GM12878 (cell line): ENCODE measurements at regions not wholly inside any gene's neighbourhood (a gene's known extent, or its start where the extent isn't known, plus 50 kb on each side); places are given as distances from the start of the nearest gene placed in this dataset.

Experiments
- ASH2L ChIP-seq: fragments of 300-600, 200-600 bp; sonication (generic); IDR thresholded peaks from 2 replicates; pipeline ENCODE4 v1.6.1; 2017; ENCODE audit warnings: low read depth, mild to moderate bottlenecking, borderline replicate concordance
- BACH1 ChIP-seq: fragments of 450-650 bp; IDR thresholded peaks from 2 replicates; pipeline ENCODE4 v1.6.1; 2017; ENCODE audit warnings: mild to moderate bottlenecking, borderline replicate concordance
- BHLHE40 ChIP-seq, 2 experiments: fragments of 450-650 bp in 1 of 2; IDR thresholded peaks; 2 replicates each; pipeline ENCODE4 v1.6.1; 2011 to 2017; ENCODE audit warnings: low read depth in 2 of 2, borderline replicate concordance in 1 of 2, improper control_type of control experiment in 1 of 2, low read length in 1 of 2, mild to moderate bottlenecking in 1 of 2
- E4F1 ChIP-seq: fragments of 450-650 bp; IDR thresholded peaks from 2 replicates; pipeline ENCODE4 v1.6.1; 2018; ENCODE audit warnings: borderline replicate concordance, mild to moderate bottlenecking; ENCODE audit not compliant: partially characterized antibody
- EED ChIP-seq: sonication (generic); IDR thresholded peaks from 2 replicates; pipeline ENCODE4 v1.6.1; 2016; ENCODE audit warnings: antibody characterized with exemption, low read depth
- EGR1 ChIP-seq, 2 experiments: IDR thresholded peaks; 1 replicate in 1 of 2; 2 replicates in 1 of 2; pipeline ENCODE4 v1.6.1; 2011 to 2012; ENCODE audit warnings: low read depth in 2 of 2, low read length in 2 of 2, borderline replicate concordance in 1 of 2, mild to moderate bottlenecking in 1 of 2, moderate library complexity in 1 of 2
- EZH2 ChIP-seq: IDR thresholded peaks from 2 replicates; pipeline ENCODE4 v1.6.1; 2012; ENCODE audit warnings: low read depth, mild to moderate bottlenecking, control low read depth, inconsistent platforms, low read length, borderline replicate concordance; ENCODE audit not compliant: control insufficient read depth
- GATAD2B ChIP-seq: fragments of 450-650 bp; conservative IDR thresholded peaks from 2 replicates; pipeline ENCODE4 v1.6.1; 2017; ENCODE audit warnings: low read depth, mild to moderate bottlenecking, moderate library complexity
- IRF4 ChIP-seq: IDR thresholded peaks from 2 replicates; pipeline ENCODE4 v1.6.1; 2011; ENCODE audit warnings: low read depth, low read length
- MXI1 ChIP-seq: fragments of 150-350 bp; IDR thresholded peaks from 2 replicates; pipeline ENCODE4 v1.6.1; 2011; ENCODE audit warnings: low read depth, mild to moderate bottlenecking, inconsistent platforms, low read length, improper control_type of control experiment
- NR2C1 ChIP-seq: fragments of 450-650 bp; IDR thresholded peaks from 2 replicates; pipeline ENCODE4 v1.6.1; 2017; ENCODE audit warnings: antibody characterized with exemption, mild to moderate bottlenecking, moderate library complexity
- NR2F1 ChIP-seq: fragments of 450-650 bp; conservative IDR thresholded peaks from 2 replicates; pipeline ENCODE4 v1.6.1; 2017; ENCODE audit warnings: mild to moderate bottlenecking
- PAX8 ChIP-seq: fragments of 450-650 bp; IDR thresholded peaks from 2 replicates; pipeline ENCODE4 v1.6.1; 2017; ENCODE audit warnings: mild to moderate bottlenecking, moderate library complexity
- POLR2AphosphoS2 ChIP-seq: IDR thresholded peaks from 2 replicates; pipeline ENCODE4 v1.6.1; 2011; ENCODE audit warnings: low read depth, mild to moderate bottlenecking, low read length, improper control_type of control experiment, moderate library complexity
- RELA ChIP-seq: fragments of 450-650 bp; IDR thresholded peaks from 2 replicates; pipeline ENCODE4 v1.8.0; 2014; ENCODE audit warnings: borderline replicate concordance; ENCODE audit not compliant: partially characterized antibody
- SMC3 ChIP-seq: IDR thresholded peaks from 2 replicates; pipeline ENCODE4 v1.6.1; 2011; ENCODE audit warnings: low read length, improper control_type of control experiment, borderline replicate concordance
- SPI1 ChIP-seq: IDR thresholded peaks from 2 replicates; pipeline ENCODE4 v1.6.1; 2011; ENCODE audit warnings: low read depth, mild to moderate bottlenecking, low read length, moderate library complexity, borderline replicate concordance; ENCODE audit not compliant: insufficient read depth
- SREBF1 ChIP-seq: IDR thresholded peaks from 2 replicates; pipeline ENCODE4 v1.6.1; 2012; ENCODE audit warnings: mild to moderate bottlenecking, low read length
- TCF12 ChIP-seq: IDR thresholded peaks from 2 replicates; pipeline ENCODE4 v1.6.1; 2011; ENCODE audit warnings: low read depth, mild to moderate bottlenecking, low read length
- TF ChIP-seq, protein P1 (sequence below): IDR thresholded peaks from 2 replicates; pipeline ENCODE4 v1.6.1; 2011; ENCODE audit warnings: low read depth, low read length, improper control_type of control experiment, borderline replicate concordance
- TF ChIP-seq, protein P2 (sequence below): IDR thresholded peaks from 2 replicates; pipeline ENCODE4 v1.6.1; 2011; ENCODE audit warnings: mild to moderate bottlenecking, low read depth, low read length, moderate library complexity; ENCODE audit not compliant: insufficient replicate concordance
- TF ChIP-seq, protein P3 (sequence below): fragments of 450-650 bp; IDR thresholded peaks from 2 replicates; pipeline ENCODE4 v1.6.1; 2016; ENCODE audit warnings: mild to moderate bottlenecking

GRCh38 chr12:116687888-116688287, 50.0 kb downstream of the SPRING1 start (continued):
- TF ChIP-seq E4F1: no peak
- no peak for TF ChIP-seq RELA
- TF ChIP-seq SREBF1: no peak
- no peak for TF ChIP-seq NR2F1
- no peak for TF ChIP-seq BACH1
- no peak for TF ChIP-seq ASH2L
- TF ChIP-seq IRF4: no peak
- no peak for TF ChIP-seq GATAD2B
- TF ChIP-seq EZH2: no peak
- no peak for TF ChIP-seq POLR2AphosphoS2
- TF ChIP-seq SPI1: peak; percentile 49; the same call in 1 of the 2 replicates
- TF ChIP-seq PAX8: no peak
- 0 out of 2 replicates have a peak, but pooled peaks have one; percentile 37 for TF ChIP-seq TCF12
- peak; percentile 14; the same call in 1 of the 2 replicates for TF ChIP-seq SMC3
- TF ChIP-seq BHLHE40 (IDR thresholded peaks at IDR 0.05; ENCODE audit: borderline replicate concordance in 1 of 2, low read depth in 2 of 2, low read length in 1 of 2): peak; percentile 79 to 88
- TF ChIP-seq, protein P1, sequence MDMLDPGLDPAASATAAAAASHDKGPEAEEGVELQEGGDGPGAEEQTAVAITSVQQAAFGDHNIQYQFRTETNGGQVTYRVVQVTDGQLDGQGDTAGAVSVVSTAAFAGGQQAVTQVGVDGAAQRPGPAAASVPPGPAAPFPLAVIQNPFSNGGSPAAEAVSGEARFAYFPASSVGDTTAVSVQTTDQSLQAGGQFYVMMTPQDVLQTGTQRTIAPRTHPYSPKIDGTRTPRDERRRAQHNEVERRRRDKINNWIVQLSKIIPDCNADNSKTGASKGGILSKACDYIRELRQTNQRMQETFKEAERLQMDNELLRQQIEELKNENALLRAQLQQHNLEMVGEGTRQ: no peak
- TF ChIP-seq EED: no peak
- TF ChIP-seq, protein P2, sequence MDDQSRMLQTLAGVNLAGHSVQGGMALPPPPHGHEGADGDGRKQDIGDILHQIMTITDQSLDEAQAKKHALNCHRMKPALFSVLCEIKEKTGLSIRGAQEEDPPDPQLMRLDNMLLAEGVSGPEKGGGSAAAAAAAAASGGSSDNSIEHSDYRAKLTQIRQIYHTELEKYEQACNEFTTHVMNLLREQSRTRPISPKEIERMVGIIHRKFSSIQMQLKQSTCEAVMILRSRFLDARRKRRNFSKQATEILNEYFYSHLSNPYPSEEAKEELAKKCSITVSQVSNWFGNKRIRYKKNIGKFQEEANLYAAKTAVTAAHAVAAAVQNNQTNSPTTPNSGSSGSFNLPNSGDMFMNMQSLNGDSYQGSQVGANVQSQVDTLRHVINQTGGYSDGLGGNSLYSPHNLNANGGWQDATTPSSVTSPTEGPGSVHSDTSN: no peak
- TF ChIP-seq EGR1 (IDR thresholded peaks at IDR 0.05; ENCODE audit: borderline replicate concordance in 1 of 2, low read depth in 2 of 2, low read length in 2 of 2): 0 out of 3 replicates have a peak, but pooled peaks of 1 of the 2 experiments have one; percentile 20
- TF ChIP-seq MXI1: no peak
- TF ChIP-seq, protein P3, sequence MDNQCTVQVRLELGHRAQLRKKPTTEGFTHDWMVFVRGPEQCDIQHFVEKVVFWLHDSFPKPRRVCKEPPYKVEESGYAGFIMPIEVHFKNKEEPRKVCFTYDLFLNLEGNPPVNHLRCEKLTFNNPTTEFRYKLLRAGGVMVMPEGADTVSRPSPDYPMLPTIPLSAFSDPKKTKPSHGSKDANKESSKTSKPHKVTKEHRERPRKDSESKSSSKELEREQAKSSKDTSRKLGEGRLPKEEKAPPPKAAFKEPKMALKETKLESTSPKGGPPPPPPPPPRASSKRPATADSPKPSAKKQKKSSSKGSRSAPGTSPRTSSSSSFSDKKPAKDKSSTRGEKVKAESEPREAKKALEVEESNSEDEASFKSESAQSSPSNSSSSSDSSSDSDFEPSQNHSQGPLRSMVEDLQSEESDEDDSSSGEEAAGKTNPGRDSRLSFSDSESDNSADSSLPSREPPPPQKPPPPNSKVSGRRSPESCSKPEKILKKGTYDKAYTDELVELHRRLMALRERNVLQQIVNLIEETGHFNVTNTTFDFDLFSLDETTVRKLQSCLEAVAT: no peak
- no peak for TF ChIP-seq NR2C1
